Loucy (cell line): ENCODE measurements at regions not wholly inside any gene's neighbourhood (a gene's known extent, or its start where the extent isn't known, plus 50 kb on each side); places are given as distances from the start of the nearest gene placed in this dataset.

Experiments
- EZH2phosphoT487 ChIP-seq: fragments of 200-600 bp; IDR thresholded peaks from 2 replicates; pipeline ENCODE4 v1.6.1; 2018; ENCODE audit warnings: antibody characterized with exemption, mild to moderate bottlenecking, moderate library complexity, borderline replicate concordance
- TF ChIP-seq, protein P1 (sequence below): fragments of 200-600 bp; sonication (generic); conservative IDR thresholded peaks from 2 replicates; pipeline ENCODE4 v1.5.1; 2014; ENCODE audit warnings: mild to moderate bottlenecking, antibody characterized with exemption, low read length

DNA sequence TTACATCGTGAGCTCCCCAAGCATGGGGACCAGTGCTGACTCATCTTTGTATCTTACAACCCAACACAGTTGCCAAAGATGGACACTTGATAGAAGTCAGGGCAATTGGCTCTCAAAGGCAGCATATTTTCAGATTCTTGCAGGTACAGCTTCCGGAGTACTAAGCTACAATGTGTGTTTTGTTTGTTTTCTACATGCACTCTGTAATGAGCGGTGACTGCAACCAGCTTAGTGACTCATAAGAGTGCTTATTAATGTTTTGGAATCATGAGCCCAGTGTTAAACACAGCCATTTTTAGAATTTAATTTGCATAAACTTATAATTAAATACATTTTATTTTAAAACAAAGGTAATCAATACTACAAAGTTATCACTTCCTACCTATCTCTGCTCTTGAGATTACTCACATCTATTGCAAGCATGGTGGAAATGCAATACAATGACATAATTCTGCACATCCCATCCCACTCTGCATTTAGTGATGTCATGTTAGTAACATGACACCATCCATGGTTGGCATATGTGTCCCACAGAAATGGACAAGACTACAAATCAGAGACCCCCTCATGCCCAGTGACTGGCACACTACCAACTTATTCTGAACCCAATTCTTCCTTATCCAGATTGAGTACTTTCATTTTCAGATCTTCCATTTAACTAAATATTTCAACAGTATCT is 399.8 kb upstream of the ST6GAL2 start:
- TF ChIP-seq, protein P1, sequence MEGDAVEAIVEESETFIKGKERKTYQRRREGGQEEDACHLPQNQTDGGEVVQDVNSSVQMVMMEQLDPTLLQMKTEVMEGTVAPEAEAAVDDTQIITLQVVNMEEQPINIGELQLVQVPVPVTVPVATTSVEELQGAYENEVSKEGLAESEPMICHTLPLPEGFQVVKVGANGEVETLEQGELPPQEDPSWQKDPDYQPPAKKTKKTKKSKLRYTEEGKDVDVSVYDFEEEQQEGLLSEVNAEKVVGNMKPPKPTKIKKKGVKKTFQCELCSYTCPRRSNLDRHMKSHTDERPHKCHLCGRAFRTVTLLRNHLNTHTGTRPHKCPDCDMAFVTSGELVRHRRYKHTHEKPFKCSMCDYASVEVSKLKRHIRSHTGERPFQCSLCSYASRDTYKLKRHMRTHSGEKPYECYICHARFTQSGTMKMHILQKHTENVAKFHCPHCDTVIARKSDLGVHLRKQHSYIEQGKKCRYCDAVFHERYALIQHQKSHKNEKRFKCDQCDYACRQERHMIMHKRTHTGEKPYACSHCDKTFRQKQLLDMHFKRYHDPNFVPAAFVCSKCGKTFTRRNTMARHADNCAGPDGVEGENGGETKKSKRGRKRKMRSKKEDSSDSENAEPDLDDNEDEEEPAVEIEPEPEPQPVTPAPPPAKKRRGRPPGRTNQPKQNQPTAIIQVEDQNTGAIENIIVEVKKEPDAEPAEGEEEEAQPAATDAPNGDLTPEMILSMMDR, result no peak
- no peak for TF ChIP-seq EZH2phosphoT487
